ENCODE measurements at regions not wholly inside any gene's neighbourhood (a gene's known extent, or its start where the extent isn't known, plus 50 kb on each side); places are given as distances from the start of the nearest gene placed in this dataset.

DNA sequence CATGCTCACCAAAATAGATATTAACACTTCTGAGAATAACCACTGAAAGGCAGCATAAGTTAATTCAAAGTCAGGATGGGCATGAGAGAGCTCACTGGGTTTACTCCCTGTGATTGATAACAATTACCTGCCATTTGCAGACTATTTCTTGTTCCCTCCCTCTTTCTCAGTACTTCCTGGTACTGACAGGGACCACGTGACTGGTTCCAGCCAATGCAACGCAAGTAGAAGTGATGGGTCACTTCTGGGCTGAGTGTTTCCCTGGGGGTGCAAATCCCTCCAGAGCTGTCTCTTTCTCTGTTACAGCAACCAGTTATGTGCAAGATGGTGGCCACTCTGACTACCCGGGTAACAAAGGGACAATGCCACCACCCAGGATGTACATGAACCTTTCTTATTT lies 118.8 kb downstream of the EFNB2 start:
- TF ChIP-seq EZH2 (IDR thresholded peaks at IDR 0.05; ENCODE audit: insufficient read depth, poor library complexity, severe bottlenecking) (no peak), EZH2phosphoT487 (IDR thresholded peaks at IDR 0.05; ENCODE audit: insufficient read depth, low read depth) (no peak)
